Fibroblast of gingiva (primary cell): ENCODE measurements at regions not wholly inside any gene's neighbourhood (a gene's known extent, or its start where the extent isn't known, plus 50 kb on each side); places are given as distances from the start of the nearest gene placed in this dataset.

ENCODE experiments used
- DNase-seq: peaks from one replicate; pipeline ENCODE4 v3.0.0-alpha.2; 2011; ENCODE audit warnings: low read depth

DNA sequence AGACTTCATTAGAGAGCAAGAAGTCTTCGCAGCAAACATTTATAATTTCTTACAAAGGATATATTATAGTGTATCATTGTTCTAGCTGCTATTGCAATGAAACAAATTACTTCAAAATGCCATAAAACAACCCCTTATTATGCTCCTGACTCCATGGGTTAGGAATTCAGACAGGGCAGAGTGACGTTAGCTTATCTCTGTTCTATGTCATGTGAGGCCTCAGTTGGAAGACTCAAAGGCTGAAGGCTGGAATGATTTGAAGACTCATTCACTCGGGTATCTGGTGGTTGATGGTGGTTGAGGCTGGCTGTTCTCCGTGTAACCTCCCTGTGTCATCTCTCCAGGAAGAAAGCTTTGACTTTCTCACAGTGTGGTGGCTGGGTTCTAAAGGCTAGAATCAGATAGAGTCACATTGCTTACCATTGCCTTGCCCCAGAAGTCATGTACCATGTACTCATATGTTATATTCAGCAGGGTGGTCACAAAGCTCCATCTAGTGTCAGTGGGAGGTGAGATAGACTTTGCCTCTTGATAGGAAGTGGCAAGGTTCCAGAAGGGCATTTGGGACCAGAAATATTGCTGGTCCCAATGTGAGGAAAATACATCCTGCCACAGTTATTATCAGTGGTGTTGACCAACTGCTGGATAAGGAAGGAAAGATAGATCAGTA, 226.9 kb downstream of the TMEM38B start:
- no peak for DNase-seq

- no peak for DNase-seq
Measured at GRCh38 chr9:105928416-105928815, 234.1 kb downstream of the TMEM38B start.

DNA sequence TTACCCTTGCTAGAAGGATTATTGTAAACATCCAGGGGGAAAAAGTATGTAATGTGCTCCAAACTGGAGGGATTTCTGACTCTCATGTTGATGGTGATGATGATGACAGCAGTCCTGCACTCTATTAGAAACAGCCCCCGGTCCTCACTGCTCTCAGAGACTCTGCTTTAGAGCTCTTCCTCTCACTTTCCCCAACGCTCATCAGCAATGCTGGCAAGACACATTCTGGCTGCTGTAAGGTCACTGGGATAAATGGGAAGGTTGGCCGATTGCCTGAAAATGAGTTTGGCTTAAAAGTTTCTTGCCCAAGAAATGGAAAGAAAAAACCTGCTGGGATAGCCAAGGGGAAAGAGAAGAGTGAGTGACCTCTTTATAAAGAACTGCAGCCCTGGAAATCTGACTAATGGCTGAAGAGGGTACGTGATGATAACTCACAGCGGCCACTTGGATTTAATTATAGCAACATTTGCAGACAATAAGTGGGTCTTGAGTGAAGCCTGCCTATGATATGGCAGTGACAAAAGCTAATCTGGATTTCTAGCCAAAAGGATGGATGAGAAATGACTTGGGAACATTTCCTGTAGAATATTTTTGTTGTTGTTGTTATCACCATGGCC, 235.8 kb downstream of the TMEM38B start:
- DNase-seq = no peak

DNA sequence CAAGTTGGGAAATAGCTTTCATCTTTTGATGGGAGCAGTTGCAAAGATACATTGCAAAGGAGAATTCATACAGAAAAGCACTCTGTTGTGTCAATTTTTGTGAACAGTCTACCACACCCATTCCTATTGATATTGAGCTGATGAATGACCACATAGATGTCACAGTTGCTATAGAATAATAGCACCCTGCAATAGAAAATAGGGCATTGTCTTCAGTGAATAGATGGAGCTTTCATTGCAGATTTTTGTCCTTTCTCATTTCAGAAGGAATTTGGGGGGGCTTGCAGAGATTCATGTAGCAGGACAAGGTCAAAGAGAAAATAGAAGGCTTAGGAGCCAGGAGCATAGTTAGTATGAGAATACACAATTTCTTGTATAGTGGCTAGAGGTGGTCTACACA, 237.9 kb downstream of the TMEM38B start:
- DNase-seq = no peak

GRCh38 chr9:105950448-105950847, 256.1 kb downstream of the TMEM38B start:
- DNase-seq = no peak

DNA sequence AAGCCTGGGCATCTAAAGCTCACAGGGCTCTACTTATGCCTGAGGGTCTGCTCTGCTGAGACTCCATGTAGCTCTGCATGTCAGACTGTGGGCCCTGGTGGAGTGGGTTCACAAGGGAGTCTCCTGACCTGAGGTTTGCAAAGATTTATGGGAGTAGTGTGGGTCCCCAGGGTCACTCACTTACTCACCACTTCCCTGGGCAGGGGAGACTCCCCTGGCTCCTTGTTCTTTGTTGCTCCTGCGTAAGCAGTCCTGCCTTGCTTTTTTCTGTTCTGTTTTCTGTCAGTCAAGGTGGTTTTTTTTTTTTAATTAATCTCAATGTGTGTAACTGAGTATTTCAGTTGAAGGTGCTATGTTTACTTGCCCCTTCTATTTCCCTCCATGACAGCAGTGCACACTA, 256.6 kb downstream of the TMEM38B start:
- DNase-seq = no peak

DNA sequence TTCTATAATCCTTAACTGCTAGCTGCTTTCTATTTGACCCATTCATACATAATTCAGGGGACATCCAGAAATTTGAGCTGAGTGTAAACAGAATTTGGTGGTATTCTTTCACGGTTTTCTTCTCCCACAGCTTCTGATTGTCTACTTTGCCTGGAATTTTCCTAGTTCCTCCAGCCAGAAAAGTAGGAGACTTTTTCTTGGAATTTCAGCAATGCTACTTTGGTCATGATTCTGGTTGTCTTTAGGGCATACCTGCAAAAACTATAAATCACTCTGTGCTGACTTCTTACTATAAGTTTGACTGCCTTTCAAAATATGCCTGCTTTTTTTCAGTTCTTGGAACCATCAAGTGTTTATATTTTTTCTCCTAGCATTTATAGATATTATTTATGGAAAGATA, 260.2 kb downstream of the TMEM38B start:
- no peak for DNase-seq

DNA sequence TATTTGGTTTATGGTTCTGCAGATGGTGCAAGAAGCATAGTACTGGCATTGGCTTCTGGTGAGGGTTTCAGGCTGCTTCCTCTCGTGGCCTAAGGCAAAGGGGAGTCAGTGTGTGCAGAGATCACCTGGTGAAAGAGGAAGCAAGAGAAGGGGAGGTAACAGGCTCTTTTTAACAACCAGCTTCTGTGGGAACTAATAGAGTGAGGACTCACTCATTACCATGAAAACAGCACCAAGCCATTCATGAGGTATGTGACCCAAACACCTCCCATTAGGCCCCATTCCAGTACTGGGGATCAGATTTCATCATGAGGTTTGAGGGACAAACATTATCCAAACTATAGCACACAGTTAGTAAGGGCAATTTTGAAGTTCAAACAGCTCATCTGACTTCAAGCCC, 263.5 kb downstream of the TMEM38B start:
- DNase-seq = no peak

DNA sequence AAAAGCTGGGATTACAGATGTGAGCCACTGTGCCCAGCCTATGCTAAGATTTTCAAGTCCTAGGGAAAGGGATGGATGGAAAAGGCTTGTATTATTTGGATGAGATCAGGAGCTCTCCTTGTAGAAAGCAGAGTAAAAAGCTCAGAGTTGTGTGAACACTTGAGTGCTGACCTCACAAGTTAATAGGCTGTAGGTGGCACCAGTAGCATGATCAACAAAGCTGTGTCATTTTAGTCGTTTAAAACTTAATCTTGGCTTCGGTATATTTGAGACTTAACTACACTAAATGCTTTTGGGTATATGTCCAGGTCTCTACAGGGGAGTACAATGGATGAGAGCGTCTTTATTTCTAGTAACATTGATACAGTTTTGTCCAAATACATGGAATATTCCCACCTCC, 264.2 kb downstream of the TMEM38B start:
- no peak for DNase-seq

GRCh38 chr9:105959531-105959930, 265.2 kb downstream of the TMEM38B start:
- DNase-seq = no peak

DNA sequence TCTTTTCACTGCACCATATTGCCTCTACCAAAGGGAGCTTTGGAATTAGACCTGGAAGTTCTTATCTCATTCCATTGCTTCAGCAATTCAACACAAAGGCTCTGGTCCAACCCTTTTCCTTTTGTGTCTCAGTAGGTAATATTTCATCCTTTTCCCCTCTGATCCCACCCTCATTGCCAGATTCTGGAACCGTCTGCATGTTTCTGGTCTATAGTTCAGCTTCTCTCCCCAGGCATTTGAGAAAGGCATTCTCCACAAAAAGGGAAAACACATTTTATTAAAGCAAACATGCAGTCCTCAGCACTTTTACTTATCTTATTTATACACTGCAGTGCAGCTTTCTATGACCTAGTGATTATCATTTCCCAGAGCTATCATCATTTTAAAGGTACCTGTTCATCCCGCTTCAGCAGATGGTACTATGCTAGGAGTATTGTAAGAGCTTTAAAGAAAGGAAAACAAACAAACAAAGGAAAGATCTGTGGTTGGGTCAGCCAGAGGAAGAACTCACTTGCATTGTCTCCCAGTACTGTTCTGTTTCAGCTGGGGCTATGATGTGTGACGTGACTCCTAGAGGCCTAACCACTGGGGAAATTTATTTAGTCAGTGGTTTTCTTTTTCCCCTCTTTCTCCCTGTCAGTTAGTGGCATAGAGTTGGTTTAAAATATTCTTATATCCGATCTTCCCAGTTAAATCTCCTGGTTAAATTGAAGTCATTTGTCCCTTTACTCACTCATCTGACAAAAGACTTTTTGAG, 269.2 kb downstream of the TMEM38B start:
- DNase-seq = no peak

- no peak for DNase-seq
Measured at GRCh38 chr9:105964156-105964555, 269.8 kb downstream of the TMEM38B start.

- no peak for DNase-seq
Measured at GRCh38 chr9:105966834-105967233, 272.5 kb downstream of the TMEM38B start.

- DNase-seq = no peak
Measured at GRCh38 chr9:105967248-105967647, 272.9 kb downstream of the TMEM38B start.

GRCh38 chr9:105967797-105968196, 273.5 kb downstream of the TMEM38B start:
- DNase-seq = no peak

GRCh38 chr9:105968811-105969466, 274.6 kb downstream of the TMEM38B start:
- DNase-seq = no peak

- no peak for DNase-seq
Measured at GRCh38 chr9:105969636-105970035, 275.3 kb downstream of the TMEM38B start.

- no peak for DNase-seq
Measured at GRCh38 chr9:105971986-105972385, 277.6 kb downstream of the TMEM38B start.

GRCh38 chr9:105972466-105973204, 278.3 kb downstream of the TMEM38B start:
- no peak for DNase-seq

- DNase-seq = no peak
Measured at GRCh38 chr9:105973951-105974351, 279.6 kb downstream of the TMEM38B start.

DNA sequence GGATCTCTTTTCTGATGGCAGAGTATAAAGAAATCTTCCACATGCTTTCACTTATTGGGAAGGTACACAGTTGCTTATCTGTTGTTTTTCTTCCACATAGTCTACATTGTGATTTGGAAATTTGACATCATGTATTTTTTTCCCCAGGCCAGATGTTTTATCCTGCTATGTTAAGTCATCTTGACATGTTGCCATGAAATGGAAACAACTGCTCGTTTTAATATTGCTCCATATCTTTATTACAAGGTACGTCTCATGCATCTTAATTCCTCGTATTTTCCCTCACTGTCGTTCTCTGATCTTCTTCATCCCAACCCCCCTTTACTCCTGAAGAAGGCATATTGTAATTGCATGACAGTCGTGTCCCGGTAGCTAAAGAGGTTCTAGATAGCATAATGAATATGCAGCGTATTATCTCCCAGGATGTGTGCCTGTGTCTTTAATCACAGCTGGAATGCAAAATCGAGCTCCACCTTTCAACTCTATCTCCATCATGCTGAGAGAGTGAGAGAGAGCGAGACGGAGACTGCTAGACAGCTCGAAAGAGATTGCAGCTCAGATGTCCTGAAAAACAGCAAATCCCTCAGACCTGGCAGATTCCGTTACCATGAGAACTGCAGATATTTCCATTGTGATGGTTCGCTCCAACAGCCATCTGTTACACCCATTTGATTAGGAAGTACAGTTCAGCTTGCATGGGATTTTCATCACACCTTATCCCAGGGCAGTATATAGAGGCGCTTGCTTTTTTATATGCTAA, 281.7 kb downstream of the TMEM38B start:
- no peak for DNase-seq
